Endothelial cell of hepatic sinusoid (primary cell): ENCODE measurements at regions not wholly inside any gene's neighbourhood (a gene's known extent, or its start where the extent isn't known, plus 50 kb on each side); places are given as distances from the start of the nearest gene placed in this dataset.
"Not testable (repeated sequence)": the region's sequence is repeated elsewhere in the genome, so short reads cannot be mapped to it uniquely, and the experiment has no call there.

Source experiments
- in situ Hi-C: cut with HindIII; loops from 2 replicates; pipeline ENCODE4 v1.10.0; 2017; ENCODE audit warnings: low sequenced_read_pairs

DNA sequence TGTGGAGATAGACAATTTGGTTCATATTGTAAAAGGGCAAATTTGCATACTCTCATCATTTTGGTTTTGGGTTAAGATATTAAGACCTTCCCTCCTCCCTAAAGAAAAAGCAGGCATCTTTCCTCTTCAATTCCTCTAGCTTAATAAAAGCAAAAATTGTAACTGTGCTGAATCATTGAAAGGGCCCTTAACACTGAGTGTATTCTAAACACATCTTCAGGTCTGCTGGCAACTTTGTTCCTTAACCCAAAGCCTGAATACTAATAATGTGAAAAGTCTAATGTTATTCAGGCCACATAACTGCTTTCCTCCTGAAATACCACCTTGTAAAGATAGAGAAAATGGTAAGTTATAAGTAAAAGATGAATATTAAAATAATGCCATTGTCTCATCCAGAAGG is 1200.5 kb upstream of the FAM98A start:
- in situ Hi-C loops, result no loop called here

DNA sequence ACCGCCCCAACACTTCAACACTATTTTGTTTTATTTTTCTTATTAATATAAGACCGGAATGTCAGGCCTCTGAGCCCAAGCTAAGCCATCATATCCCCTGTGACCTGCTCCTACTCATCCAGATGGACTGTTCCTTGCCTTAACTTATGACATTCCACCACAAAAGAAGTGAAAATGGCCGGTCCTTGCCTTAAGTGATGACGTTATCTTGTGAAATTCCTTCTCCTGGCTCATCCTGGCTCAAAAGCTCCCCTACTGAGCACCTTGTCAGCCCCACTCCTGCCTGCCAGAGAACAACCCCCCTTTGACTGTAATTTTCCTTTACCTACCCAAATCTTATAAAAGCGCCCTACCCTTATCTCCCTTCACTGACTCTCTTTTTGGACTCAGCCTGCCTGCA is 1196.5 kb upstream of the FAM98A start:
- in situ Hi-C loops, result not testable (repeated sequence)

DNA sequence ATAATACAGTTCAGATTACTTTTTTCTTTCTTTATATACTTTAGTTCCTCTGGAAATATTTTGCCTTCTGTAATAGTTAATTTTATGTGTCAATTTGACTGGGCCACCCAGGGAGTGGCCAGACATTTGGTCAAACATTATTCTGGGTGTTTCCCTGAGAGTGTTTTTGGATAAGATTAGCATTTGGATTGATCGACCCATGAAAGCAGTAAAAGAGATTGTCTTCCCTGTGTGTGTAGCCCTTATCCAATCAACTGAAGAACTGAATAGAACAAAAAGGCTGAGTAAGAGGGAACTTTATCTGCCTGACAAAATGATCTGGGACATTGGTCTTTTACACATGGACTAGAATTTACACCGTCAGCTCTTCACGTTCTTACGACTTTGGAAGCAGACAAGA is 1190.1 kb upstream of the FAM98A start:
- in situ Hi-C loops, result no loop called here

DNA sequence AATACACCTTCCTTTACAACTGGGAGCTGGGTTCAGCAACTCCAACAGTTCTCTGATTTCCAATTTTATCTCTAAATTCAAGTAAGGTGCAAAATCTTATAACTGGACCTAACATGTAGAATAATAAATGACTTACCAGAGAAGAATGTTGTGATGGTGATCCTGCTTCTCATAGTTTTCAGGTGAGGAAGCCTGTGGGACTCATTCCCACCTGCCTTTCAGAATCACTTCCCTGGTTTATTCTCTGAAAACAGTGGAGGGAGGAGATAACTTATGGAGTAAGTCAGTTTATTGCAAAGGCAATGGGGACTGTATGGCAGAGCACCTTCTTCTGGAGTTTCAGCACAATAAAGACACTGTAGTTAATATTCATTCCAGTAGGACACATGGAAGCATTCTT is 1188.2 kb upstream of the FAM98A start:
- in situ Hi-C loops, result no loop called here

DNA sequence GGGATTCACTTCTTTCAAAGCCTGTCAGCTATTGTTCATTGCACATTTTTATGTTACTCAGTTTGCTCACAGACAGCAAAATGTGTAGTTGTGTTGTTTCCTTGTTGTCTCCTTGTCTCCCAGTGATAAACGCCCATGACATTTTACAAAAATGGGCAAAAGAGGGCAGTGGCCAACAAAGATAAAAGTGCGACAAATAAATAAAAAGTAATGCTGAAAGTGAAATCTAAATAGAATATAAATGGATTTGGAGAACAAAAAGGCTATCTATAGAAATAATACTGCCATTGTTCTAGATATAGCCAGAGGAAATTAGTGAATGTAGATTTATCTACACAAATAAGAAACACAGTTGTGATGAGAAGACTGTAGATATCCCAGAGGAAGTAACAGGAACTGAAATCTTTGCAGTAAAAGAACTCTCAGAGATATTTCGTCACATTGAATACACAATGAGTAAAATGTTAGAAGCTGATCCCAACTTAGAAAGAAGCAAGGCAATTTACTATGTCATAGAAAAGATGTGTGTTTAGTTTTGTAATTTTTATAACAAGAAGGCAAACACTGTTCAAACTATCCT is 1186.2 kb upstream of the FAM98A start:
- in situ Hi-C loops, result no loop called here

DNA sequence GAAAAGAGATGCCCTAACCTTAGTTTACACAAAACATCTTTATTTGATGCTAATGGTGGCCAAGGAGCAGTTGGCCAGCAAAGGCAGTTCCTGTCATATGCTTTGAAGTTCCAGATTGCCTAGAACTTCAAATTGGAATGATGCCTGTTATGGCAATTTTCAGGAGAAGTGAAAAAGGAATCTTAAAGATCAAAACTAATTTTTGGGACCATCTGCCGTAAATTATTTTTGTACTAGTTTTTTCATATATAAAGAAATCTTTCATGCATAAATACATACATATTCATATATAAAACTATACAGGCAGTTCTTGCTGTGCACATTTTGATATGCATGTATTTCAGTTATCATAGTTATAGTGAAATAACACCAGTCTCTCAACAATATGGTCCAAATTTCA is 1185.6 kb upstream of the FAM98A start:
- in situ Hi-C loops, result no loop called here

DNA sequence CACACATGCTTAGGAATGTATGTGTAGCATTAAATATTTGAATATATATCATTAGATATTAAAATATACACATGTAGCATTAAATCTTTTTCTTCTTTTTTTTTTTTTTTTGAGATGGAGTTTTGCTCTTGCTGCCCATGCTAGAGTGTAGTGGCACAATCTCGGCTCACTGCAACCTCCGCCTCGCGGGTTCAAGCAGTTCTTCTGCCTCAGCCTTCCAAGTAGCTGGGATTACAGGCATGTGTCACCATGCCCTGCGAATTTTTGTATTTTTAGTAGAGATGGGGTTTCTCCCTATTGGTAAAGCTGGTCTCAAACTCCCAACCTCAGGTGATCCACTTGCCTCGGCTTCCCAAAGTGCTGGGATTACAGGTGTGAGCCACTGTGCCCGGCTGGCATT is 1151.6 kb upstream of the FAM98A start:
- in situ Hi-C loops, result not testable (repeated sequence)

DNA sequence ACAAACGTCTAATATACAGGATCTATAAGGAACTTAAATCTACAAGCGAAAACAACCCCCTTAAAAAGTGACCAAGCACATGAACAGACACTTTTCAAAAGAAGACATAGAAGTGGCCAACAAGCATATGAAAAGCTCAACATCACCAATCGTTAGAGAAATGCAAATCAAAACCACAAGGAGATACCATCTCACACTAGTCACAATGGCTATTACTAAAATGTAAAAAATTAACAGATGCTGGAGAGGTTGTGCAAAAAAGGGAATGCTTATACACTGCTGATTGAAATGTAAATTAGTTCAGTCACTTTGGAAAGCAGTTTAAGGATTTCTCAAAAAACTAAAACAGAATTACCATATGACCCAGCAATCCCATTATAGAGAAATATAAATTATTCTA is 1148.5 kb upstream of the FAM98A start:
- in situ Hi-C loops, result no loop called here

DNA sequence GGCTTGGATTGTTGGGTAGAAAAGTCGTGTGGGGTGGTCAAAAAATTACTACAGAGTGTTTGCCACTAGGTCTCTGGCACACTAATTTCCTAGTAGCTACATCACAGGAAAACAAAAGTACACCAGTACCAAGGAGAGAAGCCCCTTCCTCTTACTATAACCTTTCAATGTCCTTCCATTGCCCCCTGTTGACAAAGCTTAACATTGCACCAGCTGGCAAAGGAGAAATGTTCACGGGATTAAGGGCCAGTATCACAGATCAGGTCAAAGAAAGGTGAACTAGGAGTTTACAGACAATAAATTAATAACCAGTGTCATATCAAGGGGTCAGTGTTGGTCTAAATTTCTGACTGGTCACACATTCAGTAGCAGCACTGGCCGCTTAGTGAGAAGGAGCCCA is 1139.6 kb upstream of the FAM98A start:
- in situ Hi-C loops, result no loop called here

DNA sequence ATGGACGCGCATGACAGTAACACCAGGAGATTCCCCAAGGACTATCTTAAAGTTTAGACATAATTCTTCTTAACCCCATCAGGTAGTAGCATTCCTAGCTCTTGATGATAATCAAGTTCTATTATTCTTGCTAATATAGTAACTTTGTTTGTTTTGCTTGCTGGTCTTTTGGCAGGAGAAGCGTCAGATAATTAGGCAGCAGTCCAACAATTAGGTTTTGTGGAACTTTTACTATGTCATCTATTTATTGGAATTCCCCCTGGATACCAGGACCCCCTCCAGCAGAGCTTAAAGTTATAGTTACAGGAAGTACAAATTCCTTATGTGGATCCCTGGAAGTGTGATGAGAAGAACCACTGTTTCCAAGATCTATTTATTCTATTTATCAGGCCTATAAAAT is 1138.0 kb upstream of the FAM98A start:
- in situ Hi-C loops, result no loop called here

DNA sequence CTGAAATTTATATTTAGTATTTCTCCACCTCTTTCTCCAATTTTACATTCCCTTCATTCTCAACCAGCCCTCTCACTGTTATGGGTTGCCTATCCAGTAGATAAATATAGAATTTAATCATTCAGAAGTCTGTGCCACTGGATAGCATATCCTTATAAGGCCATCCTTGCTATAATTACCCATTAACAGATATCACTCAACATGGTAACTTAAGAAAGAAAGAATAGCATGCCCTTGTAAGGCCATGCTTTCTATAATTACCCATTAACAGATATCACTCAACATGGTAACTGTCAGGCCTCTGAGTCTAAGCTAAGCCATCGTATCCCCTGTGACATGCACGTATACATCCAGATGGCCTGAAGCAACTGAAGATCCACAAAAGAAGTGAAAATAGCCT is 1137.4 kb upstream of the FAM98A start:
- in situ Hi-C loops, result no loop called here

DNA sequence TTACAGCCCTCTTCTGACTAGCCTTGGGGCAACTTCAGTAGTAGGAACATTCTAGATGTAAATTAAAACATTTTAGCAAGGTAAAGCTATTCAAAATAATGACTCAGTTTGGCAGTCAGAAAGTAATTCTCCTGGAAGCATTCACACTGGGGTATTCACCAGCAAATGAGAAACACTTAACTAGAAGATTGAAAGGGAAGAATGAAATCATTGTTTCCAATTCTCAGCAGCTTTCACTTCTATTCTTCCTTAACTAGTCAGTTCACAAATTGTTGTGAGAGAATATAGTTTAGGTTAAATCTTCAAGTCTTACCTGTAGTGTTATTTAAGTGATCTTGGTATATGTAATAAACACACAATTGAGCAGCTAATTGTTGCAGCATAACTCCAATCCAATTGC is 1135.6 kb upstream of the FAM98A start:
- in situ Hi-C loops, result no loop called here

DNA sequence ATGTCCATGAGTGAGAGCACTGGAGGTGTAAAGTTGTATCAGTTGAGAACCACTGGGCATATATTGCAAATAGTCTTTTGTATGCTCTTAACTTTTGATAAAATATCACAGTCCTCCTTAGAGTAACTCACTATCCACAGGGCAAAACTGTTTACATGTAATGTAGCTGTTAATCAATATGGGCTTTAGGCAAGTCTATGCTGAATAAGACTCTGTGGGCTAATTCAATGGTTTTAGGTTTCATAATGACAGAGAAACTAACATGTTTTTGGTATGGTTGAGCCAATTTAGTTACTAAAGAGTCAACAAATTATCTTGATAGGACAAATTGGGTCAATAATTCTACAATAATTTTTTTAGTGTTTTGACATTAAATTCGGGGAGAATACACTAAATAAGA is 1134.9 kb upstream of the FAM98A start:
- in situ Hi-C loops, result no loop called here

DNA sequence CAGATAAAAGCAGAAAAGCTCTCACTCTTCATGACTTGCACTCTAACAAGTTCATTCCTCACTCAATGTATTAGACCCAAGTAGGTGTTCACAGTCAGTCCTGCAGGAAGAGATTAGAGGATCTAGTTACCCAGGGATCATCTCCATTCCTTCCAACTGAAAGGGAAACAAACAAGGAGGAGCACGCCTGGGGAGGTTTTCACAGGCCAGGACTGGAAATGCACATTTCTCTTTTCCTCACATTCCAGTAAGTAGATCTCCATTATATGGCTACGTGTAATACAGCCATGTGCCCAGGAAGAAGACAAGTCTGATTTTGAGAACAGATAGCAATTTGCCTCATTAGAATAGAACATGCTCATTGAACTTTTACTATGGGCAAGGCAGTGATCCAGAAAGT is 1132.2 kb upstream of the FAM98A start:
- in situ Hi-C loops, result no loop called here

DNA sequence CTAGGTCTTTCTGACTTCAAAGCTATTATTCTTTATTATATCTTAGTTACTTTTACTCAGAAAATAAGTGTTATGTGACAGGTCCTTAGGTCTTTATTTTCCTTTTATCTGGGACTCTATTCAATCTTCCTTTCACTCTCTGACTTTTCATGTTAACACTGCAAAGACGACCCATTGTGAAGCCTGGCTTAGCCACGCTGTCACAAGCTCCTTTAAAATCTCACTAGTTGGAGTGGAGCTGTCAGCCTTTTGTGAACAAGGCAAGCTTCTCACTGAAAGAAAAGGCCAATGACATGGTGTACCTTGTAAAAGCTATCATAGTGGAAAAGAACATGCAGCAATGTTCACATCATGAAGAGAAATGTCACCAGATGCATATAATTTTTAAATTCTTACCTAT is 1130.7 kb upstream of the FAM98A start:
- in situ Hi-C loops, result no loop called here

DNA sequence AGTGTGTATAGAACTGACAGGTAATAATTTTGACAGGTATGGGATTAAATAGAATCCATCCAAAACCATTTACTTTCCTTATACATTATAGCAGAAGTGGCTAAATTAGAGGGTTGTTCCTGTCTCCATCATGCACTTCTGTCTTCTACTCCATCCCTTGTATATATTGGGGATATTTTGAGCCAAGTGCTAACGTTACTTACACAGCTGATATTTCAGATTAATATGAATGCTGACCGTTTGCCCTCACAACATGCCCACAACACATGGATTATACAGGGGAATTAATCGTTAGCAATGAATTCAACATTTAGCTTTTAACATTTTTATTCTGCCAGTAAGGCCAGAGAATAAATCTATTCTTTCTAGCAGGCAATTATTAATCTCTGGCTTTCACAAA is 1125.0 kb upstream of the FAM98A start:
- in situ Hi-C loops, result no loop called here

DNA sequence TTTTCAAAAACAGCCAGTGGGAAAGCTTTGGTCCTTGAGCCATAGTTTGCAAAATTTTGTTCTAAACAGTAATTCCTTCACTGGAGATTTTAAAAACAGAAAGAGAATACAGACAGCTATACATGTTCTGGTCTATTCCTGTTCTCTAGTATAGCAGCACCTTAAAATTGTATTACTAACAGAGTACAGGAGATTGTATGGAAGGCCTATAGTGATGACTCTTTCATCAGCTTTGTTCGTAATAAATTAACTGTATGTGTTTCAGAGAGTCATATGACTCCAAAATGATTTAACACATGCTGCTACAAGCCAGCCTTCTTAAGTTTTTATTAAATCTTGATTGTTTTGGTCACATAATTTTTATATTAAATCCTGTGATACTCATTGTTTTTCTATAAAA is 1124.6 kb upstream of the FAM98A start:
- in situ Hi-C loops, result no loop called here

DNA sequence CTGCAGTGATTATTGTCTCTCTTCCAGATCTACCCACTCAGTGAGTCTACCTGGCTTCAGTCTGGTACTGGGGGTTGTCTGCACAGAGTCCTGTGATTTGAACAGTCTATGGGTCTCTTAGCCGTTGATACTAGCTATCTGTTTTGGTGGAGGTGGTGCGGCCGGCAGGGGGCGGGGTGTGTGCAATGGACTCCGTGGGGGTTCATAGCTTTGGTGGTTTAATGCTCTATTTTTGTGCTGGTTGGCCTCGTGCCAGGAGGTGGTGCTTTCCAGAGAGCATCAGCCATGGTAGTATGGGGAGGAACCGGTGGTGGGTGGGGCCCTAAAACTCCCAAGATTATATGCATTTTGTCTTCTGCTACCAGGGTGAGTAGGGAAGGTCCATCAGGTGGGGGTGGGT is 1120.1 kb upstream of the FAM98A start:
- in situ Hi-C loops, result no loop called here

DNA sequence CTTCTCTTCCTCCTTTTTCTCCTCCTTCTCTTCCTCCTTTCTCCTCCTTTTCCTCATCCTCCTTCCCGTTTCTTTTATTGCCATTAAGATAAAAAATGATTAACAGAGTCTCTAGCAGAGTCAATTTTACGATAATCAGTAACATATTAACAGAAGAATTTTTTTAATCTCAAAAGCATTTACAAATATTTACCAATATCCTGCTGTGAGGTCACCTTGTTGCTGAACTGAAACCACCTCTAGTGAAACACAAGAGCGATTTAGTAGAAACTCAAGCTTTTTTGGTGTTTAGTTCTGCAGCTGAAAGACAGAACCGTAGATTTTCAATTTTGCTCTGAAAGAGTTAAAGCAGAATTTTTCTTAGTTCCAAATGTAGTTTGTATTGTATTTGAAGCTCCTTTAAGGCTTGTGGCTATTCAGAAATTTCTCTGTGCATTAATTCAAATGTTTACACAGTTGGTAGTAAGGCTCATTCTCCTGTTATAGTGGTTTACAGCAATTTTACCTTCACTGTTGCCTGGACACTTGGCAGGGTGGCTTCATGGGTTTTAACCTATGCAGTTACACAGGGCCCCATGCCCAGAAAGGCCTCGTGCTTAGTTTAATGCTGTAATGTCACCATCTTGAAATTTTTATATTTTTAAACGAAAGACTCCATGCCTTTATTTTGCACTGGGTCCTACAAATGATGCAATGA is 1106.6 kb upstream of the FAM98A start:
- in situ Hi-C loops, result no loop called here

DNA sequence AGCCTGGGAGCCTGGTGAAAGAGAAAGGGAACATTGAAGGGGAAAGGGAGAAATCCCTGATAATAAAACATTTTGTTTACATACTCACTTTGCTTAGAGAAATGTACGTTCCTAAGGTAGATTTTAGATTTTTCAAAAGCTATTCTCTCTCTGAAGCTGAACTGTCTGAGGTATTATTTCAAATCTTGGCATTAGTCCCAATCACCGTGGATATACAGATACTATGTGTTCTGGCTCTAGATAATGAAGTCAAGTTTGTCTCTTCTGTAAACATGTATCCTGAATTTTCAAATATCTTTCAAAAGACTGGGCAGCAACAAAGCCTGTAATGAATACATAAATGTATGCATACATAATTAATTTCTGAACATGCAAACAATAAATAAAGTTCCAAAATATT is 1104.2 kb upstream of the FAM98A start:
- in situ Hi-C loops, result no loop called here

DNA sequence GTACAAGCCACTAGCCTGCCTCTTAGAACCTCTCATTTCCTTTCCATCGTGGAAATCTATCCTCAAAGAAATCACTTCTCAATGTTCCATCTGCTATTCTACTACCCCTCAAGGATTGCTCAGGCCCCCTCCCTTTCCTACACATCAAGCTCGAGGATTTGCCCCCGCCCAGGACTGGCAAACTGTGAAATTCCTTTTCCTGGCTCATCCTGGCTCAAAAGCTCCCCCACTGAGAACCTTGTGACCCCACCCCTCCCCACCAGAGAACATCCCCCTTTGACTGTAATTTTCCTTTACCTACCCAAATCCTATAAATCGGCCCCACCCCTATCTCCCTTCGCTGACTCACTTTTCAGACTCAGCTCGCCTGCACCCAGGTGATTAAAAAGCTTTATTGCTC is 1103.3 kb upstream of the FAM98A start:
- in situ Hi-C loops, result not testable (repeated sequence)

DNA sequence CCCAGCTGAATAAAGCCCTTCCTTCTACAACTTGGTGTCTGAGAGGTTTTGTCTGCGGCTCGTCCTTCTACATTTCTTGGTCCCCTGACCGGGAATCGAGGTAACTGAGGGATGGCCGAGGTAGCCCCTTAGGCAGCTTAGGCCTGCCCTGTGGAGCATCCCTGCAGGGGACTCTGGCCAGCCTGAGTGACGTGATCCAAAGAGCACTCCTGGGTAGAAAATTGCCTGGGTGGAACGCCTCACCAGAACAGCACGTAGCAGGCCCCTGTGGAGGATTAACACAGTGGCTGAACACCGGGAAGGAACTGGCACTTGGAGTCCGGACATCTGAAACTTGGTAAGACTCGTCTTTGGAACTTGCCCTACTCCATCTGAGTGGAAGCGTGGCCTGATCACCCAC is 1078.5 kb upstream of the FAM98A start:
- in situ Hi-C loops, result not testable (repeated sequence)

DNA sequence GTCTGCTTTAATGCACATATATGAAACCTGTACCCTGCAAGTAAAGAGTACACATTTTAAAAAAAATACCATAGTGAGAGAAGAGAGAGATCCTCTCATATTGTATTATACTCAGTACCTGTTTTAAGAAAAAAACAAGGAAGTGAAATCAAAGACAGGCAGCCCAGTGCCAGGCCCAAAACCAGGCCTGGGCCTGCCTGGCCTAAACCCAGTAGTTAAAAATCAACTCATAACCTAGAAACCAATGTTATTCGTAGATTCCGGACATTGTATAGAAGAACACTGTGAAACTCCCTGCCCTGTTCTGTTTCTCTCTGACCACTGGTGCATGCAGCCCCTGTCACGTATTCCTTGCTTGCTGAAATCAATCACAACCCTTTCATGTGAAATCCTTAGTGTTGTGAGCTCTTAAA is 1078.0 kb upstream of the FAM98A start:
- in situ Hi-C loops, result not testable (repeated sequence)
